ENCODE measurements at regions not wholly inside any gene's neighbourhood (a gene's known extent, or its start where the extent isn't known, plus 50 kb on each side); places are given as distances from the start of the nearest gene placed in this dataset.

DNA sequence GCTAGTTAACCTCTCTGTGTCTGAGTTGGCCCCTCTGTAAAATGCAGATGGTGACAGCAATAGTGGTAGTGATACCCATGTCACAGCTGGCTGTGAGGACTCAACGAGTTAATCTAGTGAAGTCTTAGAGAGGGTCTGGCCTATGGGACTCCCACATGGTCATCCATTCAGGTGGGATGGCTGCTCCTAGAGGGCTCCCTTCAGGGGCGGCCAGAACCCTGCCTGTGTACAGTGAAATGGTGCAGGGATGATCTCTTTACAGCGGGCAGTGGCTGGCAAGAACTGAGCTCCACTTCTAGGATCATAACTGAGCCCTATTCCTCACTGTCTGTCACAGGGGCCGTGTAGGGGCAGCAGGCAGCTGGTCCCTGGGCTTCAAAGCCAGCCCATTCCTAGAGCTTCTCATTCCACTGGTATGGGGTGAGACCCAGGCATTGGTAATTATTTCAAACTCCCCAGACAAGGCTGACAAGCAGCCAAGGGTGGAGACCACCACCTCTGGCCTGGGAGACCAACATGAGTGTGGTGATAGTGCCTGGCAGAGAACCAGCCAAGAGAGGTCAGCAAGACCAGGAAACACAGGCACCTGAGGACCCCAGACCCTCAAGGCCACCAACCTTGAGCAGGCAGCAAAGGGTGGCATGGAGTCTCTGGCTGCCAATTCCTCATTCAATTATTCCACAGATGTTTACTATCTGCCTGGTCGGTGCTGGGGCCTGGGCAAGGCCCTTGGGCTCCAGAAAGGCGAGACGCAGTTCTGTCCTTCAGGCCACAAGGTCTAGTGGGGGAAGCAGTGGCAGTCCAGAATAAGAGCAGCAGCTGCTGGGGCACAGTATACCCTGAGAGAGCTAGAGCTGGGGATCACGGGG is 103.4 kb downstream of the MRPL14 start:
- TF ChIP-seq CTCF (IDR thresholded peaks at IDR 0.05; ENCODE audit: poor library complexity) (no peak), EZH2phosphoT487 (IDR thresholded peaks at IDR 0.05; ENCODE audit: low read depth, severe bottlenecking, unreplicated experiment) (no peak)

Measured in hepatocyte (in vitro differentiated cells).